ENCODE measurements at regions not wholly inside any gene's neighbourhood (a gene's known extent, or its start where the extent isn't known, plus 50 kb on each side); places are given as distances from the start of the nearest gene placed in this dataset.
"Not testable (repeated sequence)": the region's sequence is repeated elsewhere in the genome, so short reads cannot be mapped to it uniquely, and the experiment has no call there.

DNA sequence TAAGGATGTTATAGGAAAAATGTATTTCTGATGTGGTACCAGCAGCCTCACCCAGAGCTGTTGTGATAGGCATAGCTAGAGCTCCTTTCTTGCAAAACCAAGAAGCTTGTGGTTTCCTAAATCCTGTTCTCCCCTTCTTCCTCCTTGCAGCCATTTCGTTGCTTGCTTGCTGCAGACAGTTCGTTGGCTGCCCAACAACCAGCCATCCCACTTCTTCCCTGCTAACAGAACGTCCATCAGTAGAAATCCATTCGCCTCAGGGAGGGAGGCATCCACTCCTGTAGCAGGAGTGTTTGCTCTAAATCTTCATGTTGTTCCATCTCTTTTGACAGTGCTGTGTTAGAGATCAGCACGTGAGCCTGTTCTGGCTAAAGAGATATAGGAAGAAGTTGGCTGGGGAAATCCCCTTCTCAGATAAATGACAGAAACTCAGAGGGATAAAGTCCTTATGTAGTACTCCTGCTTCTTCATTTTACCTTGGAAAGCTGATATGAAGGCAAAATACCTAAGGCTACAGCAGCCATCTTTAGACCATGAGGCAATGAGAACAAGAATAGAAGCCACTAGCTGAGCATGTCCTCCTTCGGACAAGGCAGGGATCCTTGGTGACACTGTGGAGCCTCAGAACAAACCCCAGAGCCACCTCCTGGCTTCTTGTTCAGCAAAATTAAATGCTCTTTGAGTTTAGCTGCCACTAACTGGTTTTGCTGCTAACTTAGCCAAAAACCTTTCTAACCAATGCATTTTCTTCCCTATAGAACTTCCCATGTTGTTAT is 68.4 kb upstream of the RELL1 start:
- H3K27me3 Mint-ChIP-seq (ENCODE audit: low read depth), result peaks cover 2% of the 10 kb centered on the region
- no peaks in the 10 kb centered on the region for H3K36me3 Mint-ChIP-seq (ENCODE audit: low read depth)
- no peaks in the 10 kb centered on the region for H3K9me3 Mint-ChIP-seq
- DNase-seq (ENCODE audit: low spot score), result no peak
- H3K27ac Mint-ChIP-seq, result no peak overlapping the region
- peak overlapping the region; percentile 69 for H3K4me3 Mint-ChIP-seq
- peaks cover 15% of the 10 kb centered on the region for H3K4me1 Mint-ChIP-seq (ENCODE audit: low read depth)

DNA sequence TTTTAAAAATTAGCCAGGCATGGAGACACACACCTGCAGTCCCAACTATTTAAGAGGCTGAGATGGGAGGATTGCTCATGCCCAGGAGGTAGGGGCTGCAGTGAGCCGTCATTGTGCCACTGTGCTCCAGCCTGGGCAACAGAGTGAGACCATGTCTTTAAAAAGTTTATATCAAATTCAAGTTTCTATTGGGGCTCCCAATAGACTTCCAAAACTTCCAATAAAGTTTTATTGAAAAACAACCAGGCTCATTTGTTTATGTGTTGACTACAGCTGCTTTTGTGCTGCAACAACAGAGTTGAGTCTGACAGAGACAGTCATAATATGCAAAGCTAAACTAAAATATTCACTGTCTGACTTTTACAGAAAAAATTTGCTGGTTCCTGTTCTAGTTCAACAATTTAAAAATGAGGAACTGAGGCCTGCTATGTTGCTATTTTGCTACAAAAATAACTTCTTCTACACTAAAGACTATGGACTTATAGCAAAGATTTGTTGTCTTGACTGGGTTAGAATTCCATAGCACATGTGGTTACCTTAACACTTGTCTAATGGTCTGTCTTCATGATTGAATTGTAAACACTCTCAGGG is 63.3 kb upstream of the RELL1 start:
- no peaks in the 10 kb centered on the region for H3K36me3 Mint-ChIP-seq (ENCODE audit: low read depth)
- DNase-seq (ENCODE audit: low spot score), result no peak
- H3K9me3 Mint-ChIP-seq, result peaks cover 3% of the 10 kb centered on the region
- H3K4me3 Mint-ChIP-seq, result no peak overlapping the region
- H3K4me1 Mint-ChIP-seq (ENCODE audit: low read depth), result peaks cover 7% of the 10 kb centered on the region
- no peak overlapping the region for H3K27ac Mint-ChIP-seq
- peaks cover 2% of the 10 kb centered on the region for H3K27me3 Mint-ChIP-seq (ENCODE audit: low read depth)

DNA sequence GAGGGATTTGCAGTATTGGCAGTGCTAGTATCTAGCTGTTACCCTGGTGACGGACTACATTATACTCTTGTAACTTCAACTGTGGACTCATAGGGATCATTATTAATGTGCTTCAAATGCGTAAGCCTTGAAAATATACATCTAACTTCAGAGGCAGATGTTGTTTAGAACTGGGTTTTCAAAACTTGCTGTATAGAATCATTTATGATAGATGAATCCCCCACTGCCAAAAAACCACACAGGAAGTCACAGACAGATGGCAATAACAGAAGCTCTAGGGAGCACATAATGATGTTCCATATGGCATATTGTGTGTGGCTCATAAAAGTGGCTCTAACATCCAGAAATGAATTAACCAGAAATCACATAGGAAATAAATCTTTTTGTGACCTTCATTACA is 62.3 kb upstream of the RELL1 start:
- H3K4me3 Mint-ChIP-seq, result no peak overlapping the region

DNA sequence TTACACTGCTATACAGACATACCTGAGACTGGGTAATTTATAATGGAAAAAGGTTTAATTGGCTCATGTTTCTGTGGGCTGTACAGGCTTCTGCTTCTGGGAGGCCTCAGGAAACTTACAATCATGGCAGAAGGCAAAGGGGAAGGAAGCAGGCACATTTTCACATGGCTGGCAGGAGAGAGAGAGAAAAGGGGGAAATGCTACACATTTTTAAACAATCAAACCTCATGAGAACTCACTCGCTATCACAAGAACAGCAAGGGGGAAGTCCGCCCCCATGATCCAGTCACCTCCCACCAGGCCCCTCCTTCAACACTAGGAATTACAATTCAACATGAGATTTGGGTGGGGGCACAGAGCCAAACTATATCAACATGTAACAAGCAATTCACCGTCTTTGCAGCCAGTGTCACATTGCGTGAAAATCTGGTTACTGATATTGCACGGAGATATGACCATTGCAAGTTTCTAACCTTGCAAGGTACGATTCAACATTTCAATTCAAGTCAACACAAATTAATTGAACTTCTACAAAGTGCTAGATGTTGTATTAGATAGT is 61.7 kb upstream of the RELL1 start:
- Mint-ChIP-seq H3K4me1 (ENCODE audit: low read depth) (no peaks in the 10 kb centered on the region), H3K9me3 (peaks cover 3% of the 10 kb centered on the region), H3K27ac (no peak overlapping the region), H3K36me3 (ENCODE audit: low read depth) (no peaks in the 10 kb centered on the region), H3K27me3 (ENCODE audit: low read depth) (peaks cover 7% of the 10 kb centered on the region), H3K4me3 (no peak overlapping the region)
- DNase-seq (ENCODE audit: low spot score), result no peak

More for the DNA sequence above, 62.3 kb upstream of the RELL1 start:
- no peak for DNase-seq (ENCODE audit: low spot score)
- Mint-ChIP-seq H3K27ac (no peak overlapping the region), H3K36me3 (ENCODE audit: low read depth) (no peaks in the 10 kb centered on the region), H3K4me1 (ENCODE audit: low read depth) (no peaks in the 10 kb centered on the region), H3K9me3 (peaks cover 3% of the 10 kb centered on the region), H3K27me3 (ENCODE audit: low read depth) (peaks cover 7% of the 10 kb centered on the region)

DNA sequence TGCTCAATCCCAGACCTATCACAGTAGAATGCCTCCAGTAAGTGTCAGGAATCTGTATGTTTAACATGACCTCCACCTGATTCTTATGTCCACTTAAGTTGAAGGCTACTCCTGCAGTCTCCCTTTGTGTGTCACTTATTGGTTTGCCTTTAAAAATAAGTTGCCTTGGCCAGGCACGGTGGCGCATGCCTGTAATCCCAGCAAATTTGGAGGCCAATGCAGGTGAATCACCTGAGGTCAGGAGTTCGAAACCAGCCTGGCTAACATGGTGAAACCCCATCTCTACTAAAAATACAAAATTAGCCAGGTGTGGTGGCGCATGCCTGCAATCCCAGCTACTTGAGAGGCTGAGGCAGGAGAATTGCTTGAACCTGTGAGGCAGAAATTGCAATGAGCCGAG is 60.7 kb upstream of the RELL1 start:
- not testable (repeated sequence) for H3K9me3 Mint-ChIP-seq; H3K36me3 Mint-ChIP-seq (ENCODE audit: low read depth); H3K27me3 Mint-ChIP-seq (ENCODE audit: low read depth); H3K4me3 Mint-ChIP-seq; H3K27ac Mint-ChIP-seq; H3K4me1 Mint-ChIP-seq (ENCODE audit: low read depth); DNase-seq (ENCODE audit: low spot score)

DNA sequence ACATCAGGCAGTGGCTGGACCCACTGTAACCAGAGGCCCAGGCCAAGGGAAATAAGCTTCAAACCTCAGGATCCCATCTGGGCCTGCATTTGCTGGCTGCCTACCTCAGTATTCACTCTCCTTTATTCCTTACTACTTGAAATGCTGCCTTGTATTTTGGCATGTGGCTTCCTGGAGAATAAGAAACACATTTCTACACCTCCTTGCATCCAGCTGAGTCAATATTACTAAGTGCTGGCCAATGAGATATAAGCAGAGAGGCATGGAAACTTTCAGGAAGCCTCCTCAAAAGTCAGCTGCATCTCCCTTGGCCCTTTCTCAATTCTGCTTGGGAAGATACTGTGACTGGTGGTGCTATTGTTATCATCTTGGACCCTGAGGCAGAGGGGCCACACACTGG is 59.8 kb upstream of the RELL1 start:
- Mint-ChIP-seq H3K4me3 (no peak overlapping the region), H3K27me3 (ENCODE audit: low read depth) (peaks cover 10% of the 10 kb centered on the region), H3K4me1 (ENCODE audit: low read depth) (no peaks in the 10 kb centered on the region), H3K9me3 (peaks cover 3% of the 10 kb centered on the region), H3K36me3 (ENCODE audit: low read depth) (no peaks in the 10 kb centered on the region), H3K27ac (no peak overlapping the region)
- no peak for DNase-seq (ENCODE audit: low spot score)

DNA sequence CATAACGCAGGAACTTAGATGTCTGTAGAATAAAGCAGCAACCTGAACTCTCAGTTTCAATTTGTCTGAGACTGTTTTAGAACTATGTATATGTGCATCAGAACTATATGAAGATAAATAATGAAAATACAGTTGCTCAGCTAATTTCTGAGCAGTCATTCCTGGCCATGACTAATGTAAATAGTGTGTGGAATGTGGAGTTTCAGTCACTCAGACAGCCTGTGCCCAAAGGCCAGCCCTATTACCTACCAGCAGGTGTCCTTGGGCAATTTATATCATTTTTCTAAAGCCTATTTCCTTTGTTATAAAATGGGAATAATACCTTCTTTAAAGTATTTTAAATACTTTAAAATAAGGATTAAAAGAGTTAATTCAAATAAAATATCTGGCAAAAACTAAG is 56.0 kb upstream of the RELL1 start:
- Mint-ChIP-seq H3K4me1 (ENCODE audit: low read depth) (no peaks in the 10 kb centered on the region), H3K4me3 (no peak overlapping the region), H3K9me3 (no peaks in the 10 kb centered on the region), H3K27me3 (ENCODE audit: low read depth) (peaks cover 15% of the 10 kb centered on the region), H3K36me3 (ENCODE audit: low read depth) (no peaks in the 10 kb centered on the region), H3K27ac (no peak overlapping the region)
- DNase-seq (ENCODE audit: low spot score), result no peak

DNA sequence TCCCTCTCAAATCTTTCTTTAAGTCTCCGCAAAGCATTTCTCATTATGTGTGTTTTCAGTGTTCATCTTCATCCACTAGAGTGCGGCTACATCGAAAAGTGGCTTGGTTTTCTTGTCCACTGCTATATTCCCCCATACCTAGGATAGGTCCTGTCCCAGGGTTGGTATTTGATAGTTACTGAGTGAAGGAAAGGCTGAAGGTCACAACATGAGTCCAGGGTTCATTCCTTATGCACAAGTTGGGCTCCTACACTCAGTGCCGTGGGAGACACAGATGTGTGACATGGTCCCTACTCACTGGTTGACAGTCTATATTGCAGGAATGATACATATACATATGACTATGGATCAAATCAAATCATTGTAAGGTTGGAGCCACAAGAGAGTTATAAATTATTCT is 55.4 kb upstream of the RELL1 start:
- peaks cover 16% of the 10 kb centered on the region for H3K27me3 Mint-ChIP-seq (ENCODE audit: low read depth)
- no peaks in the 10 kb centered on the region for H3K4me1 Mint-ChIP-seq (ENCODE audit: low read depth)
- DNase-seq (ENCODE audit: low spot score), result no peak
- no peak overlapping the region for H3K4me3 Mint-ChIP-seq
- H3K36me3 Mint-ChIP-seq (ENCODE audit: low read depth), result no peaks in the 10 kb centered on the region
- no peaks in the 10 kb centered on the region for H3K9me3 Mint-ChIP-seq
- H3K27ac Mint-ChIP-seq, result no peak overlapping the region

DNA sequence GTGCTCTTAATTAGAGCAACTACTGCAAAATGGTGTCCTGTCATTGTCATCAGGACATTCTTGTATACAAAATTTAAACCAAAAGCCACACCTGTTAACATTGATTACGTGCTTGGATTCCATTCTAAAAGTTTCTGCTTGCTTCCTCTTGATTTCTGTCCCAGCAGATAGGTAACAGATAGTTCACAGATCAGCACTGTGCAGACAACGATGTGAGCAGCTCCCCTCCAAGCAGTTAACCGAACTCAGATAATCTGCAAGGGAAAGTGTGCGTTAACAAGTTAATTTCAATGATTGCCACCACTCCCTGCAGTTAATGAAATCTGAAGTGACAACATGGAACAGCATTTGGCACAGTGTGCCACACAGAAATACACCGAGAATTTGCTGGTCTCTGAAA is 54.4 kb upstream of the RELL1 start:
- no peak overlapping the region for H3K4me3 Mint-ChIP-seq
- no peak for DNase-seq (ENCODE audit: low spot score)
- peaks cover 16% of the 10 kb centered on the region for H3K27me3 Mint-ChIP-seq (ENCODE audit: low read depth)
- no peaks in the 10 kb centered on the region for H3K4me1 Mint-ChIP-seq (ENCODE audit: low read depth)
- H3K36me3 Mint-ChIP-seq (ENCODE audit: low read depth), result no peaks in the 10 kb centered on the region
- H3K27ac Mint-ChIP-seq, result no peak overlapping the region
- H3K9me3 Mint-ChIP-seq, result no peaks in the 10 kb centered on the region

DNA sequence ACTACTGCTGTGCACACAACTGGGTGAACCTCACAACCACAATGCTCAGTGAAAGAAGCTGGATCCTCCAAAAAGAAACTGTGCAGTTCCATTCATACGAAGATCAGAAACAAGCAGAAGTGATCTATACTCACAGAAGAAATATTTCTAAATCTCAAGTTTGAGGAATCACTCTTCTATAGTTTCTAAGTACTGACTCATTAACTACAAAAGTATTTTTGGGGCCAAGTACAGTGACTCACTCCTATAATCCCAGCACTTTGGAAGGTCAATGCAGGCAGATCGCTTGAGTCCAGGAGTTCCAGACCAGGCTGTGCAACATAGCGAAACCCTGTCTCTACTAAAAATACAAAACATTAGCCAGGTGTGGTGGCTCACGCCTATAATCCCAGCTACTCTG is 51.3 kb upstream of the RELL1 start:
- H3K4me1 Mint-ChIP-seq (ENCODE audit: low read depth), result peaks cover 2% of the 10 kb centered on the region
- no peaks in the 10 kb centered on the region for H3K36me3 Mint-ChIP-seq (ENCODE audit: low read depth)
- H3K27me3 Mint-ChIP-seq (ENCODE audit: low read depth), result peaks cover 11% of the 10 kb centered on the region

More for the DNA sequence above, 51.3 kb upstream of the RELL1 start:
- H3K27ac Mint-ChIP-seq, result no peak overlapping the region
- no peak overlapping the region for H3K4me3 Mint-ChIP-seq
- no peak for DNase-seq (ENCODE audit: low spot score)
- H3K9me3 Mint-ChIP-seq, result no peaks in the 10 kb centered on the region

All from T-helper 2 cell treated with Interferon-gamma antibody and Interleukin-4, amounts not matched to agents 5 μg/mL and 100 μg/mL, for 36 hours (primary cell).